Thymus (tissue), 11 donors: ENCODE measurements at regions not wholly inside any gene's neighbourhood (a gene's known extent, or its start where the extent isn't known, plus 50 kb on each side); places are given as distances from the start of the nearest gene placed in this dataset.

ENCODE experiments used
- DNase-seq, 9 donors: peaks; one replicate each; pipeline ENCODE4 v3.0.0-alpha.2; 2013; ENCODE audit warnings: low spot score in 9 of 9, low read depth in 6 of 9, missing footprints in 1 of 9
- H3K27ac ChIP-seq, 2 donors: one replicate each; pipeline ENCODE4 v1.5.1; 2013; ENCODE audit warnings: control low read depth in 1 of 2, low read depth in 1 of 2, low read length in 1 of 2, mild to moderate bottlenecking in 1 of 2, moderate library complexity in 1 of 2
- H3K27me3 ChIP-seq, 2 donors: one replicate each; pipeline ENCODE4 v1.5.1; 2013; ENCODE audit warnings: low read length in 1 of 2; ENCODE audit not compliant: control insufficient read depth in 2 of 2, insufficient read depth in 1 of 2
- H3K36me3 ChIP-seq, 2 donors: one replicate each; pipeline ENCODE4 v1.5.1; 2013; ENCODE audit warnings: low read length in 1 of 2, mild to moderate bottlenecking in 1 of 2, moderate library complexity in 1 of 2; ENCODE audit not compliant: control insufficient read depth in 2 of 2, insufficient read depth in 2 of 2
- H3K4me1 ChIP-seq, 2 donors: one replicate each; pipeline ENCODE4 v1.5.1; 2013; ENCODE audit warnings: low read length in 2 of 2; ENCODE audit not compliant: control insufficient read depth in 2 of 2, insufficient read depth in 2 of 2
- H3K4me3 ChIP-seq, 2 donors: one replicate each; pipeline ENCODE4 v1.5.1; 2013; ENCODE audit warnings: low read length in 2 of 2, control low read depth in 1 of 2, mild to moderate bottlenecking in 1 of 2
- H3K9me3 ChIP-seq, 2 donors: one replicate each; pipeline ENCODE4 v1.5.1; 2013; ENCODE audit warnings: low read length in 1 of 2, mild to moderate bottlenecking in 1 of 2; ENCODE audit not compliant: control insufficient read depth in 2 of 2, insufficient read depth in 1 of 2
- whole genome bisulfite sequencing: extraction: QIAGEN DNeasy Blood & Tissue Kit; methylation state at CpG from one replicate; pipeline ENCODE4 v1.1.7; 2013; 5-methylcytosine and 5-hydroxymethylcytosine counted together
- donor health status: healthy.

- H3K27ac ChIP-seq: peak overlapping the region in 1 of 2 donors; percentile 47
- H3K9me3 ChIP-seq: no peaks in the 10 kb centered on the region
- no peaks in the 10 kb centered on the region for H3K27me3 ChIP-seq
- H3K4me1 ChIP-seq: peaks cover 30 to 45% of the 10 kb centered on the region in 2 donors
- no peak overlapping the region for H3K4me3 ChIP-seq
- WGBS: 7% methylated on average over 5 of the region's 5 CpGs
- DNase-seq: peak in 5 of 9 donors; percentile 47 to 79 (median 57)
- no peaks in the 10 kb centered on the region for H3K36me3 ChIP-seq
Measured at GRCh38 chr7:16933296-16934279, 51.8 kb upstream of the AGR3 start.

- Histone ChIP-seq H3K4me3 (no peak overlapping the region), H3K27me3 (no peaks in the 10 kb centered on the region), H3K27ac (no peak overlapping the region), H3K4me1 (peaks cover 23 to 39% of the 10 kb centered on the region in 2 donors), H3K9me3 (no peaks in the 10 kb centered on the region), H3K36me3 (no peaks in the 10 kb centered on the region)
- no peak for DNase-seq
- WGBS: 98% methylated on average over 6 of the region's 6 CpGs
Measured at GRCh38 chr7:16934722-16935340, 53.0 kb upstream of the AGR3 start.

GRCh38 chr7:16935341-16935735, 53.6 kb upstream of the AGR3 start:
- no peak overlapping the region for H3K27ac ChIP-seq

GRCh38 chr7:16936626-16937422, 55.0 kb upstream of the AGR3 start:
- Histone ChIP-seq H3K36me3 (no peaks in the 10 kb centered on the region), H3K27me3 (no peaks in the 10 kb centered on the region), H3K27ac (no peak overlapping the region), H3K4me3 (no peak overlapping the region), H3K4me1 (peaks cover 10 to 24% of the 10 kb centered on the region in 2 donors), H3K9me3 (no peaks in the 10 kb centered on the region)
- no peak for DNase-seq
- WGBS: 97% methylated on average over 4 of the region's 4 CpGs

More at GRCh38 chr7:16935341-16935735, 53.6 kb upstream of the AGR3 start:
- WGBS: 99% methylated on average over 1 of the region's 1 CpG
- H3K36me3 ChIP-seq: no peaks in the 10 kb centered on the region
- no peaks in the 10 kb centered on the region for H3K9me3 ChIP-seq
- no peak for DNase-seq
- no peak overlapping the region for H3K4me3 ChIP-seq
- no peaks in the 10 kb centered on the region for H3K27me3 ChIP-seq
- peaks cover 18 to 37% of the 10 kb centered on the region in 2 donors for H3K4me1 ChIP-seq

GRCh38 chr7:16939161-16939560, 57.4 kb upstream of the AGR3 start:
- Histone ChIP-seq H3K4me1 (peaks cover 0 to 9% of the 10 kb centered on the region in 2 donors), H3K4me3 (no peak overlapping the region), H3K27ac (no peak overlapping the region), H3K36me3 (no peaks in the 10 kb centered on the region), H3K9me3 (peaks cover 0 to 13% of the 10 kb centered on the region in 2 donors), H3K27me3 (no peaks in the 10 kb centered on the region)
- DNase-seq: no peak

GRCh38 chr7:16940776-16941175, 59.0 kb upstream of the AGR3 start:
- Histone ChIP-seq H3K4me1 (no peaks in the 10 kb centered on the region), H3K9me3 (peaks cover 0 to 13% of the 10 kb centered on the region in 2 donors), H3K27ac (no peak overlapping the region), H3K36me3 (no peaks in the 10 kb centered on the region), H3K27me3 (no peaks in the 10 kb centered on the region), H3K4me3 (no peak overlapping the region)
- no peak for DNase-seq

- Histone ChIP-seq H3K36me3 (no peaks in the 10 kb centered on the region), H3K4me1 (no peaks in the 10 kb centered on the region), H3K9me3 (peaks cover 0 to 13% of the 10 kb centered on the region in 2 donors), H3K4me3 (no peak overlapping the region), H3K27me3 (no peaks in the 10 kb centered on the region), H3K27ac (no peak overlapping the region)
- WGBS: 94% methylated on average over 21 of the region's 21 CpGs
- no peak for DNase-seq
Measured at GRCh38 chr7:16942929-16943509, 61.2 kb upstream of the AGR3 start.

GRCh38 chr7:16944936-16945335, 63.2 kb upstream of the AGR3 start:
- Histone ChIP-seq H3K27ac (no peak overlapping the region), H3K9me3 (peaks cover 2 to 21% of the 10 kb centered on the region in 2 donors), H3K4me3 (no peak overlapping the region), H3K27me3 (no peaks in the 10 kb centered on the region), H3K4me1 (no peaks in the 10 kb centered on the region), H3K36me3 (no peaks in the 10 kb centered on the region)
- no peak for DNase-seq
- 94% methylated on average over 1 of the region's 1 CpG for WGBS
